Keratinocyte (primary cell): ENCODE measurements at regions not wholly inside any gene's neighbourhood (a gene's known extent, or its start where the extent isn't known, plus 50 kb on each side); places are given as distances from the start of the nearest gene placed in this dataset.

Experiments
- DNase-seq: peaks from one replicate; pipeline ENCODE4 v3.0.0-alpha.2; 2011; ENCODE audit warnings: low read depth, missing footprints, low spot score
- FAIRE-seq: peaks from 2 replicates; lab custom pipeline; 2011; peaks lifted over from hg19 to GRCh38; lab: Jason Lieb, UNC
- H2AFZ ChIP-seq: 2 replicates; pipeline ENCODE4 v1.6.0; 2012; ENCODE audit warnings: low read length, control low read depth, inconsistent platforms; ENCODE audit not compliant: control insufficient read depth
- H3K27ac ChIP-seq: 2 replicates; pipeline ENCODE4 v1.5.1; 2011; ENCODE audit warnings: low read length; ENCODE audit not compliant: control insufficient read depth, insufficient read depth
- H3K27me3 ChIP-seq: 3 replicates; pipeline ENCODE4 v1.6.0; 2011; ENCODE audit warnings: low read length; ENCODE audit not compliant: control insufficient read depth, insufficient read depth; ENCODE audit errors: extremely low read depth
- H3K36me3 ChIP-seq, 2 experiments: 2 replicates in 1 of 2; 3 replicates in 1 of 2; pipeline ENCODE4 v1.5.1; 2011; ENCODE audit warnings: low read length in 2 of 2, mild to moderate bottlenecking in 1 of 2; ENCODE audit not compliant: control insufficient read depth in 2 of 2, insufficient read depth in 2 of 2; ENCODE audit errors: extremely low read depth in 1 of 2
- H3K4me1 ChIP-seq: 3 replicates; pipeline ENCODE4 v1.5.1; 2011; ENCODE audit warnings: low read length; ENCODE audit not compliant: control insufficient read depth, insufficient read depth; ENCODE audit errors: extremely low read depth
- H3K4me2 ChIP-seq: 3 replicates; pipeline ENCODE4 v1.6.0; 2011; ENCODE audit warnings: low read depth, low read length; ENCODE audit not compliant: control insufficient read depth, insufficient read depth; ENCODE audit errors: extremely low read depth
- H3K4me3 ChIP-seq, 3 experiments: fragments of 200-600 bp in 1 of 3; sonication (generic) in 1 of 3; 2 replicates in 2 of 3; 3 replicates in 1 of 3; pipeline ENCODE4 v1.5.1; 2011 to 2016; ENCODE audit warnings: low read length in 3 of 3, mild to moderate bottlenecking in 3 of 3, control low read depth in 2 of 3, inconsistent platforms in 1 of 3, low read depth in 1 of 3, mixed read lengths in 1 of 3, mixed run types in 1 of 3, moderate library complexity in 1 of 3; ENCODE audit not compliant: control insufficient read depth in 2 of 3, insufficient read depth in 2 of 3; ENCODE audit errors: extremely low read depth in 1 of 3
- H3K79me2 ChIP-seq: 2 replicates; pipeline ENCODE4 v1.6.0; 2012; ENCODE audit warnings: low read length; ENCODE audit not compliant: control insufficient read depth, insufficient read depth
- H3K9ac ChIP-seq: 3 replicates; pipeline ENCODE4 v1.6.0; 2011; ENCODE audit warnings: low read length; ENCODE audit not compliant: control insufficient read depth, insufficient read depth; ENCODE audit errors: extremely low read depth
- H3K9me1 ChIP-seq: 3 replicates; pipeline ENCODE4 v1.6.0; 2011; ENCODE audit warnings: low read length; ENCODE audit not compliant: control insufficient read depth, insufficient read depth; ENCODE audit errors: extremely low read depth
- H3K9me3 ChIP-seq: 2 replicates; pipeline ENCODE4 v1.5.1; 2012; ENCODE audit warnings: low read depth, low read length; ENCODE audit not compliant: control insufficient read depth
- H4K20me1 ChIP-seq: 3 replicates; pipeline ENCODE4 v1.6.0; 2011; ENCODE audit warnings: low read length; ENCODE audit not compliant: control insufficient read depth, insufficient read depth; ENCODE audit errors: extremely low read depth
- CTCF ChIP-seq, 3 experiments: IDR thresholded peaks in 1 of 3; conservative IDR thresholded peaks in 1 of 3; optimal IDR thresholded peaks in 1 of 3; 2 replicates in 2 of 3; 3 replicates in 1 of 3; pipeline versions ENCODE3 to v1.5.1; 2011; ENCODE audit warnings: low read length in 3 of 3, mild to moderate bottlenecking in 3 of 3, moderate library complexity in 2 of 3, control low read depth in 1 of 3, inconsistent platforms in 1 of 3; ENCODE audit not compliant: insufficient read depth in 2 of 3; ENCODE audit errors: extremely low read depth in 1 of 3
- EZH2 ChIP-seq: IDR thresholded peaks from one replicate; pipeline ENCODE4 v1.6.1; 2012; ENCODE audit warnings: inconsistent platforms, mild to moderate bottlenecking, low read length, moderate library complexity
- dilution Hi-C: fragments of 300-500 bp; cut with MboI; formaldehyde crosslinking; loops from one replicate; pipeline ENCODE4 v1.7.0; 2020; ENCODE audit warnings: low sequenced_read_pairs; ENCODE audit not compliant: extremely low pct_ligation_motif_present

DNA sequence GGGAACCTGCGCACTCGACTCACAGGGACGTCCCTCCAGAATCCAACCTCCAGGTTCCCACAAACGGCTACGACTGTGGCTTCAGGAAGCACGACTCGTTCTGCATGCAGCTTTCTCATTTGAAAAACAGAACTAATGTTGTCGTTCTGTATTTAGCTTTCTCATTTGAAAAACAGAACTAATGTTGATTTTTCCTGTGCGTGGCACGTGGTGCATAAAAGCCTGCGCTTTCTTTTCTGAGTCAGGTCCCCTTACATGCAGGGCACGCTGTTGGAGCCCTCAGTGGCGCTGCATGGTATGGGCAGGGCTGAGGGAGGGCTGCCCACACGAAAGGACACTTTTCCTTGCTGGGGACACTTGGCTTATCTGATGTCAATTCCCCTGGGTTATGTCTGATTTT lies 124.3 kb downstream of the TMEM18 start:
- H3K27ac ChIP-seq: no peak overlapping the region
- no peak overlapping the region for H3K4me2 ChIP-seq
- TF ChIP-seq EZH2 (no peak), CTCF (optimal IDR thresholded peaks at IDR 0.05 in 1 of 3, IDR thresholded peaks at IDR 0.05 in 1 of 3, conservative IDR thresholded peaks at IDR 0.05 in 1 of 3; ENCODE audit: extremely low read depth in 1 of 3, insufficient read depth in 2 of 3, low read length in 3 of 3) (no peak)
- peaks cover 11% of the 10 kb centered on the region for H3K27me3 ChIP-seq
- H2AFZ ChIP-seq: no peak overlapping the region
- no peaks in the 10 kb centered on the region for H3K79me2 ChIP-seq
- H3K4me3 ChIP-seq: no peak overlapping the region
- no peaks in the 10 kb centered on the region for H3K4me1 ChIP-seq
- no peaks in the 10 kb centered on the region for H4K20me1 ChIP-seq
- DNase-seq (no peak), FAIRE-seq (no peak)
- no peak overlapping the region for H3K9ac ChIP-seq
- dilution Hi-C loops: no loop called here
- H3K36me3 ChIP-seq: no peaks in the 10 kb centered on the region
- no peaks in the 10 kb centered on the region for H3K9me1 ChIP-seq
- H3K9me3 ChIP-seq: no peaks in the 10 kb centered on the region

DNA sequence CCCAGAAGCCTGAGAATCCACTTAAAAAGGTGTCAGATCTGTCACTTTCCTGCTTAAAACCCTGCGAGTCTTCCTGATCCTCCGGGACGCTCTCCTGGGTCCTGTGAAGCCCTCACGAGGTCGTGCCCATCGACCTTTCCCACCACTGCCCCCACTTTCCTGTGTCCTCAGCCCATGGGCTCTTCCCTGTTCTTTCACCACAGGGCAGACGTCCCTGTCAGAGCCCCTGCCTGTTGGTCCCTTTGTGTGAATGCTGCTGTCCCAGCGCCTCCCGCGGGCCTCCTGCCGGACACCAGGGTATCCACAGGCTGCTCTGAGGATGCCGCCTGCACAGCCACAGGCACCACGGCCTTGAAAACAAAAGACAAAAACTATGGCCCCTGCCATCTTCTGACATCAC lies 125.6 kb downstream of the TMEM18 start:
- H3K4me1 ChIP-seq: no peaks in the 10 kb centered on the region
- DNase-seq: no peak
- H3K4me3 ChIP-seq: no peak overlapping the region
- H3K9me1 ChIP-seq: no peaks in the 10 kb centered on the region
- TF ChIP-seq CTCF (optimal IDR thresholded peaks at IDR 0.05 in 1 of 3, IDR thresholded peaks at IDR 0.05 in 1 of 3, conservative IDR thresholded peaks at IDR 0.05 in 1 of 3; ENCODE audit: extremely low read depth in 1 of 3, insufficient read depth in 2 of 3, low read length in 3 of 3) (no peak), EZH2 (no peak)
- H3K9ac ChIP-seq: no peak overlapping the region
- H3K36me3 ChIP-seq: no peaks in the 10 kb centered on the region
- H3K27ac ChIP-seq: no peak overlapping the region
- no peak overlapping the region for H3K4me2 ChIP-seq
- H3K79me2 ChIP-seq: no peaks in the 10 kb centered on the region
- H3K9me3 ChIP-seq: no peaks in the 10 kb centered on the region
- H3K27me3 ChIP-seq: peaks cover 6% of the 10 kb centered on the region
- dilution Hi-C loops: no loop called here
- FAIRE-seq: no peak
- H2AFZ ChIP-seq: no peak overlapping the region
- no peaks in the 10 kb centered on the region for H4K20me1 ChIP-seq
